ENCODE measurements at regions not wholly inside any gene's neighbourhood (a gene's known extent, or its start where the extent isn't known, plus 50 kb on each side); places are given as distances from the start of the nearest gene placed in this dataset.
"Not testable (repeated sequence)": the region's sequence is repeated elsewhere in the genome, so short reads cannot be mapped to it uniquely, and the experiment has no call there.

GRCh38 chr5:111942661-111943401 lies 185.8 kb upstream of the NREP start:
- no peak for DNase-seq (ENCODE audit: low spot score)

- DNase-seq (ENCODE audit: low spot score): no peak
These were observed 185.2 kb upstream of the NREP start for GRCh38 chr5:111942201-111942600.

GRCh38 chr5:111937094-111937493 lies 180.1 kb upstream of the NREP start:
- peak; percentile 29 for DNase-seq (ENCODE audit: low spot score)

GRCh38 chr5:111935835-111936234 lies 178.8 kb upstream of the NREP start:
- no peak for DNase-seq (ENCODE audit: low spot score)

GRCh38 chr5:111935009-111935408 lies 178.0 kb upstream of the NREP start:
- no peak for DNase-seq (ENCODE audit: low spot score)

- no peak for DNase-seq (ENCODE audit: low spot score)
These were observed 177.5 kb upstream of the NREP start for GRCh38 chr5:111934511-111934910.

- no peak for DNase-seq (ENCODE audit: low spot score)
These were observed 176.1 kb upstream of the NREP start for GRCh38 chr5:111933086-111933485.

- DNase-seq (ENCODE audit: low spot score): peak; percentile 69
These were observed 175.6 kb upstream of the NREP start for GRCh38 chr5:111932628-111933027.

- DNase-seq (ENCODE audit: low spot score): peak; percentile 25
These were observed 175.2 kb upstream of the NREP start for GRCh38 chr5:111932199-111932598.

- no peak for DNase-seq (ENCODE audit: low spot score)
These were observed 174.7 kb upstream of the NREP start for GRCh38 chr5:111931655-111932054.

GRCh38 chr5:111930905-111931461 lies 174.0 kb upstream of the NREP start:
- DNase-seq (ENCODE audit: low spot score): peak; percentile 76

- DNase-seq (ENCODE audit: low spot score): no peak
These were observed 173.5 kb upstream of the NREP start for GRCh38 chr5:111930449-111930848.

- DNase-seq (ENCODE audit: low spot score): peak; percentile 78
These were observed 172.9 kb upstream of the NREP start for GRCh38 chr5:111929867-111930266.

GRCh38 chr5:111929261-111929660 lies 172.3 kb upstream of the NREP start:
- DNase-seq (ENCODE audit: low spot score): no peak

GRCh38 chr5:111928511-111928910 lies 171.5 kb upstream of the NREP start:
- DNase-seq (ENCODE audit: low spot score): no peak

- no peak for DNase-seq (ENCODE audit: low spot score)
These were observed 170.2 kb upstream of the NREP start for GRCh38 chr5:111927191-111927590.

GRCh38 chr5:111926026-111926425 lies 169.0 kb upstream of the NREP start:
- DNase-seq (ENCODE audit: low spot score): no peak

GRCh38 chr5:111922344-111922743 lies 165.3 kb upstream of the NREP start:
- no peak for DNase-seq (ENCODE audit: low spot score)

- not testable (repeated sequence) for DNase-seq (ENCODE audit: low spot score)
These were observed 164.7 kb upstream of the NREP start for GRCh38 chr5:111921691-111922090.

- DNase-seq (ENCODE audit: low spot score): no peak
These were observed 158.1 kb upstream of the NREP start for GRCh38 chr5:111914966-111915636.

GRCh38 chr5:111902436-111902835 lies 145.4 kb upstream of the NREP start:
- DNase-seq (ENCODE audit: low spot score): no peak

- no peak for DNase-seq (ENCODE audit: low spot score)
These were observed 144.3 kb upstream of the NREP start for GRCh38 chr5:111901296-111901695.

- no peak for DNase-seq (ENCODE audit: low spot score)
These were observed 136.0 kb upstream of the NREP start for GRCh38 chr5:111892949-111893348.

Measured in umbilical cord (tissue), 1 donor.